NCI-H146 treated with DMSO at 0.1 percent for 48 hours (cell line): ENCODE measurements at regions not wholly inside any gene's neighbourhood (a gene's known extent, or its start where the extent isn't known, plus 50 kb on each side); places are given as distances from the start of the nearest gene placed in this dataset.
"Not testable (repeated sequence)": the region's sequence is repeated elsewhere in the genome, so short reads cannot be mapped to it uniquely, and the experiment has no call there.

ENCODE experiments used
- DNase-seq: peaks from one replicate; lab custom pipeline; 2025; ENCODE audit not compliant: unreplicated experiment; lab: John Stamatoyannopoulos, UW

DNA sequence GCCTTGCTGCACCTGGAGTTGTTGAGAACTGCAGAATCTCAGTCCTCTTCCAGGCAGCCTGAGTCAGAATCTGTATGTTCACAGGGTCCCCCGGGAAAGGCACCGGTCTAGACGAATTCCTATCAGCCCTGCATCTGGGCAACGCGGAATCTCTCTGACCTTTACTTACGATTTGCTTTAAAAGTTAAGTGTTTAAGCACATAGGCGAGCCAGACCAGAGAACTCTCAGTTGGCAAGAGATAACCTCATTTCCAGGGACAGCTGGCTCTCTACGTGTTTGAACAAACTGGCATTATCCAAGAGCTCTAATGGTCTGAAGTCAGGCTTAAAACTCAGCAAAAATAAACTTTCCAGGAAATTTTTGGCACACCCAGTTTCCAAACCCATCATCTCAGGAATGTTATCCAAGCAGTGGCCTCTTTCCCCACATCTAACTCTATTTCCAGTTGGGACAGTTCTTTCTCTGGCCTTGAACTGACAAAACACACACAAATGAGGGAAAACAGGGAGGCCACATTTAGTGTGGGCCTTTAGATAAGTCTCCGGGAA lies 53.4 kb downstream of the HES1 start:
- no peak for DNase-seq

DNA sequence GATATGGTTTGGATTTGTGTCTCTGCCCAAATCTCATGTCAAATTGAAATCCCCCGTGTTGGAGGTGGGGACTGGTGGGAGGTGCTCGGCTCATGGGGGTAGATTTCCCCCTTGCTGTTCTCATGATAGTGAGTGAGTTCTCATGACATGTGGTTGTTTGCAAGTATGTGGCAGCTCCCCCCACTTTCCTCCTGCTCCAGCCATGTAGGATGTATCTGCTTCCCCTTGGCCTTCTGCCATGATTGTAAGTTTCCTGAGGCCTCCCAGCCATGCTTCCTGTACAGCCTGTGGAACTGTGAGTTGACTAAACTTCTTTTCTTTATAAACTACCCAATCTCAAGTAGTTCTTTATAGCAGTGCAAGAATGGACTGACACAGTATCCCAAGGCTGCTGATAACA lies 55.9 kb downstream of the HES1 start:
- DNase-seq, result not testable (repeated sequence)

- no peak for DNase-seq
Observed at GRCh38 chr3:194194051-194194756, 58.3 kb downstream of the HES1 start.

GRCh38 chr3:194194757-194195085 lies 58.8 kb downstream of the HES1 start:
- DNase-seq, result no peak

DNA sequence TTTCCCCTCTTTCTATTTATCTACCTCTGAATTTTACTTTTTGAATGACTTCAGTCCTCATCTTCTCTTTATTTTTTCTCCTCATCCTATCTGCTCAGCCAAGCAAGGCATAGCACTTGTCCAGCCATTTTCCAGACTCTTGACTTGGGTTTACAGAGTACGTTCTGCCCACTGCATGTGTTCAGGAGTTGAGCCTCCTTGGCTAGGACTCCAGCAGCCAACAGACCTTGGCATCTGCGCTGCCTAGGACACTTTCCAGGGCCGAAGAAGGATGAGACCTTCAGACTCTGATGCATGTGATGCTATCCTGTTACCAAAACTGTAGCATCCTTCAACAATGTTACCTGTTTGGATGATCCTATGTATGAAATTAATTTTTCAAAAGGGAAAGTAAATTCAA lies 59.7 kb downstream of the HES1 start:
- DNase-seq, result no peak

- DNase-seq, result no peak
Observed at GRCh38 chr3:194196876-194197275, 60.9 kb downstream of the HES1 start.

- DNase-seq, result no peak
Observed at GRCh38 chr3:194197396-194197960, 61.5 kb downstream of the HES1 start.

GRCh38 chr3:194197981-194198695 lies 62.2 kb downstream of the HES1 start:
- peak; percentile 32 for DNase-seq

GRCh38 chr3:194198938-194199337 lies 63.0 kb downstream of the HES1 start:
- DNase-seq, result no peak

DNA sequence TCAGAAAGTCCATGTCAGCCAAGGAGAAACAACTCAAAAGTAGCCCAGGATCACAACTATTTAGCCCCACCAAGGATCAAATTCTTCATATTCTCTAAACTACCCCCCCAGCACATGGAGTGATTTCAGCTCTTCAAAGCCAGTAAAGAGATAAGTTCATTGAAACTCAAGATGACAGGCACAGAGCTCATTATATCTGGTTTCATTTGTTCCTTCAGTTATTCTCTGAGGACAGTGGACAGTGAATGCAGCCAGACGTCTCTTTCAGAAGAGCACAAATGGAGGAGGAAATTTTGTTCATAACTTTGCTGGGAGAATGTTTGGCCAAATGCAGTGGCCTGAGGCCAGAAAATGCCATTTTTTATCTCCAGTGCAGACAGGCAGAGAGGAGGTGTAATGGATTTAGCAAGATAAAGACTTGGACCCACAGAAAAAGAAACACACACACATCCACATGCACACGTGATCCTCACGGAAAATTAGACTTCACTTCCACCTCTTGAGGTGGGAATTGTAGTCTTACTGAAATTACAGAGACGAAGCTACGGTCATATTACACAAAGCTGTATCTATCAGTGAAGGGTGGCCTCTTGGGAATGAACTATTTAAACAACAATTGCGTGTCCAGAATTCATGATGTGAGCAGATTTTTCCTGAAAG lies 64.6 kb downstream of the HES1 start:
- no peak for DNase-seq

GRCh38 chr3:194201953-194202666 lies 66.2 kb downstream of the HES1 start:
- no peak for DNase-seq

GRCh38 chr3:194203482-194204041 lies 67.6 kb downstream of the HES1 start:
- peak; percentile 44 for DNase-seq

DNA sequence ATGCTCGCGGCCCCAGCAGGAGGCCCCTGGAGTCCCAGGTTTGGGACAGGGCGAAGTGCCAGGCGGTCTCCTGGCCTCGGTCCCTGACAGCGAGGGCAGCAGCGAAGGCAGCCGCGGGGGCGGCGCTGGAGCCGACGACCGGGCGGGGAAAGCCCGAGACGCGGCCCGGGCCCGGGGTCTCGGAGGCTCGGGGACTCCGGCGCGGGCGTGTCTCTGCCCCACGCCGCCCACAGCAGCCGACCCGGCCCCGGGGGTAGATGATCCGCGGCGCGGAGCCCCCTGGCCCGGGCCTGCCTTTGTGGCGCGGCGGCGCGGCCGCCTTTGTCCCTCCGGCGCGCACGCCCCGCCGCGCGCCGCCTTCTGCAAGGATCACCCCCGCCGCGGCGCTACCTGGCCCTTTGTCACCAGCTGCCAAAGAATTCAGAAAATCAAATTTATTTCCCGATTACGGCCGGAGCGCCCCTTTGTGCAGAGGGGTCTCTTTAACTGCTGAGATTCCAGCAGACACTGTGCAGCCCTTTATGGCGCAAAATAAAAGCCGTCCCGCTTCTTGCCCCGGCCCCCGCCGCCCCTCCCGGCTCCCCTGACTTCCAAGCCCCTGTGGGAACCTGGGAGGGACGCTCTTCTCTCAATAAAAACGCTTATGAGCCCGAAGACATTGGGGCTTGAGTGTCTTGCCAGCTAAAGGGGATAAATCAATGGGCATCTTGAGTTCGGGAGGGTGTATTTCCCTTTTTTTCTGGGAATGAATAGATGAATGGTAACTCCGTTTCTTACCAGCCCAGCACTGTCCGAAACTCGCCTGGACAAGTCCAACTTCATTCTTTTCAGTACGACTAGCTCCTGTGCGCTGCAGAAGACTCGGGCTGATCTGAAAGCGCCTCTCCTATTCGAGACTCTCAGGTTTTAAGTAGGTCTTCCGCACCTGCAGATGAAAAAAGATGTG lies 68.4 kb downstream of the HES1 start:
- peak; percentile 66 for DNase-seq

DNA sequence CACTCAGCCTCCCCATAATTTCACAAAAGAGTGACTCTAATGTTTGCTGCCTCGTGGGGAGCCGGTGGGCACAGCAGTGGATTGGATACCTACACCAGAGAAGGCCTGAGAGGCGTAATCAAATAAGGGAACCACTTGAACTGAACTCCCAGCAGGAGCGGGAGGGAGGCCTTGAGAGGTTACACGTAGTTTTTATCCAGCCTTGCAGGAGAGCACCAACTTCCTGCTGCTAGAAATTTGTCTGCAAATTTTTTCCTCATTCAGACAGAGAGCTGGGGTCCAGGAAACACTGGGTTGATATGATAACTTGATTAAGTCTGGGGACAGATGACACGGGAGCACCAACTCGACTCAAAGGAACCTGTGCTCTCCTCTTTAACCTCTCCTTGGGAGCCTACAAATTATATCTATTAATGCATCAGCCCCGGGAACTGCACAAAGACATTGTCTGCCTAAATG lies 69.8 kb downstream of the HES1 start:
- DNase-seq, result peak; percentile 95

GRCh38 chr3:194206320-194206719 lies 70.4 kb downstream of the HES1 start:
- peak; percentile 56 for DNase-seq

- DNase-seq, result no peak
Observed at GRCh38 chr3:194208709-194209108, 72.8 kb downstream of the HES1 start.

GRCh38 chr3:194212161-194212844 lies 76.4 kb downstream of the HES1 start:
- no peak for DNase-seq

- peak; percentile 45 for DNase-seq
Observed at GRCh38 chr3:194212845-194213331, 76.9 kb downstream of the HES1 start.

DNA sequence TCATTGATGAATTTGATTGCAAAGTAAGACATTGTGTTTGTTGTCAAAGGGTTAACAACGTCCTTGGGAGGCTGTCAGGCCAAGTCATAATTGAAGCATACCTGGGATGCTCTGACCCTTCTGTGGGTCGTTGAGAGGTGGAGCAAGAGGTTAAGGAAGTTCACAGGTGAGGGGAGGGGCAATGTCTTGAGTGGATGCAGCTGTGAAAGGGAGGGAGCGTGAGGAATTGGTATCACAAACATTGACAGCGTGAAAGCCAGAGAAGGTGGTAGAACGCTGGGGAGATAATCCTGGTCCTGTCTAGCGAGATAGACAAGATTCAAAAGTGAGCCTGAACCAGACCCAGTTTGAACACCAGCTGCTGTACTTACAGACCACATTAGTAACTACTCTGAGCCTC lies 79.4 kb downstream of the HES1 start:
- DNase-seq, result no peak
